Activated naive CD4-positive, alpha-beta T cell treated with anti-CD3 and anti-CD28 coated beads for 36 hours (primary cell): ENCODE measurements at regions not wholly inside any gene's neighbourhood (a gene's known extent, or its start where the extent isn't known, plus 50 kb on each side); places are given as distances from the start of the nearest gene placed in this dataset.

Experiments used
- CTCF ChIA-PET: fragments of 350-600 bp; sonication (Branson Sonifier 250); formaldehyde crosslinking; loops from one replicate; lab custom pipeline; 2021; ENCODE audit warnings: antibody characterized with exemption; lab: Charles Lee
- DNase-seq: peaks from one replicate; pipeline ENCODE4 v3.0.0-alpha.2; 2020
- H3K27ac Mint-ChIP-seq: one replicate; pipeline ENCODE4 v1.8.0; 2021; ENCODE audit warnings: mild to moderate bottlenecking, mixed read lengths
- H3K27me3 Mint-ChIP-seq: one replicate; pipeline ENCODE4 v1.8.0; 2021; ENCODE audit warnings: low read depth, mixed read lengths
- H3K36me3 Mint-ChIP-seq: one replicate; pipeline ENCODE4 v1.8.0; 2021; ENCODE audit warnings: low read depth, mixed read lengths
- H3K4me1 Mint-ChIP-seq: one replicate; pipeline ENCODE4 v1.8.0; 2021; ENCODE audit warnings: low read depth, mixed read lengths
- H3K4me3 Mint-ChIP-seq: one replicate; pipeline ENCODE4 v1.8.0; 2021; ENCODE audit warnings: mild to moderate bottlenecking, moderate library complexity, mixed read lengths
- H3K9me3 Mint-ChIP-seq: one replicate; pipeline ENCODE4 v1.8.0; 2021; ENCODE audit warnings: mixed read lengths
- intact Hi-C: fragments of 100-400 bp; cut with micrococcal nuclease; formaldehyde crosslinking; loops from one replicate; pipeline ENCODE4 v1.15.1; 2023

- peaks cover 4% of the 10 kb centered on the region for H3K4me1 Mint-ChIP-seq
- no peak overlapping the region for H3K4me3 Mint-ChIP-seq
- H3K27ac Mint-ChIP-seq = no peak overlapping the region
- intact Hi-C loops = loop anchor here (1.0 to 5.0 kb wide), 2 partner anchors 32 to 268 kb away; no protein-coding TSS in a partner anchor
- DNase-seq = no peak
- H3K36me3 Mint-ChIP-seq = peaks cover 5% of the 10 kb centered on the region
- no peaks in the 10 kb centered on the region for H3K27me3 Mint-ChIP-seq
- CTCF ChIA-PET = interaction anchor here (0.6 kb wide), 1 partner anchor 252 kb away, joined by 4 read pairs; no protein-coding TSS in a partner anchor
- peaks cover 11% of the 10 kb centered on the region for H3K9me3 Mint-ChIP-seq
These were observed 221.7 kb upstream of the CMC1 start for GRCh38 chr3:28019740-28020139.

DNA sequence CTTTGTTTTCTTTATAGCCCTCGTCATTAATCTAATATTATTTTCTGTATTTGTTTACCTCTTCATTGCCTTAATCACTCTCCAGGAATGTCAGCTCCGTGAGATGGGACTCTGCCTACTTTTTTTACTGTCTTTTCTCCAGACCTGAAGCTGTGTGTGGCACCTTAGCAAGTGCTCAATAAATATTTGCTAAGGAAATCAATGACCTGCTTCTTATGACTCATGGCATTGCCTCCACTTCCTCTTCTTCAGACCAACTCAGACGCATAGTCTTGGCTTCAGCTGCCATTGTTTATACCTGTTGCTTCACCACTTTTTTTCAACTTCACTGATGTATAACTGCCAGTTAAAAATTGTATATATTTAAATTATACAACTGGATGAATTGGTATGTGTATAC lies 218.5 kb upstream of the CMC1 start:
- no peaks in the 10 kb centered on the region for H3K27me3 Mint-ChIP-seq
- peaks cover 24% of the 10 kb centered on the region for H3K9me3 Mint-ChIP-seq
- no peak overlapping the region for H3K27ac Mint-ChIP-seq
- no peak for DNase-seq
- H3K36me3 Mint-ChIP-seq = peaks cover 10% of the 10 kb centered on the region
- H3K4me1 Mint-ChIP-seq = peaks cover 4% of the 10 kb centered on the region
- intact Hi-C loops = no loop called here
- CTCF ChIA-PET = no interaction called here
- no peak overlapping the region for H3K4me3 Mint-ChIP-seq

DNA sequence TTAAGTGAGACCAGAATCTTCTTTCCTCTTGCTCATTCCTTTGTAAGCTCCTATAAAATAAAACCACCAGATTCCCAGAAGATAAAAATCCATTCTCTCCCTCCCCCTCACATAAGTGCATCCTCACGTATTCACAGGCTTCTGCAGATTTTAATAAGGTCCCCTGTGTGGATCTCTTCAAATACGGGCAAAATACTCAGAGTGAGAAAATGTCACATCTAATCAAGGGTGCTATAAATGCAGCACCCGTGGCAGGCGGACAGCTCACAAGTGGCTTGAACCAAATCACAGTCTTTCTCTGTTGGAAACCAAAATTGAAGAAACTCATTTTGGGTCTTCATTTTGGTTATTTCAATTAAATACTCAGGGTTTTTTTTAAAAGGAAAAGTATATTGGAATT lies 212.9 kb upstream of the CMC1 start:
- intact Hi-C loops = no loop called here
- Mint-ChIP-seq H3K27ac (no peak overlapping the region), H3K4me1 (peaks cover 3% of the 10 kb centered on the region), H3K27me3 (no peaks in the 10 kb centered on the region), H3K9me3 (peaks cover 32% of the 10 kb centered on the region), H3K4me3 (no peak overlapping the region), H3K36me3 (peaks cover 17% of the 10 kb centered on the region)
- no peak for DNase-seq
- CTCF ChIA-PET = no interaction called here

DNA sequence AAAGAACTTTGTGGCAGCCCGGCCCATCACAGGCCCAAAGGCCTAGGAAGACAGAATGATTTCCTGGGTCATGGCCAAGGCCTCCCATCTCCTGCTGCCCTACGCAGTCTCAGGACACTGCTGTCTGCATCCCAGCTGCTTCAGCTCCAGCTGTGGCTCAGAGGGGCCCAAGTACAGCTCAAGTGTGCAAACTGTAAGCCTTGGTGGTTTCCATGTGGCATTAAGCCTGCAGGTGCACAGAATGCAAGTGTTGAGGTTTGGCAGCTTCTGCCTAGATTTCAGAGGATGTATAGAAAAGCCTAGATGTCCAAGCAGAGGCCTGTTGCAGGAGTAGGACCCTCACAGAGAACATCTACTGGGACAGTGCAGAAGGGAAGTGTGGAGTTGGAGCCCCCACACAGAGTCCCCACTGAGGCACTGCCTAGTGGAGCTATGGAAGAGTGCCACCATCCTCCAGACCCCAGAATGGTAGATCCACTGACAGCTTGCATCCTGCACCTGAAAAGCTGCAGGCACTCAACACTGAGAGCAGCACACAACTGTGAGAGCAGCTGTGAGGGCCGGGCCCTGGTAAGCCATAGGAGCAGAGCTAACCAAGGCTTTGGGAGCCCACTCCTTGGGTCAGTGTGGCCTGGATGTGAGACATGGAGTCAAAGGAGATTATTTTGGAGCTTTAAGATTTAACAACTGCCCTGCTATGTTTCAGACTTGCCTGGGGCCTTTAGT lies 208.2 kb upstream of the CMC1 start:
- Mint-ChIP-seq H3K4me3 (no peak overlapping the region), H3K9me3 (peaks cover 18% of the 10 kb centered on the region), H3K27ac (no peak overlapping the region), H3K27me3 (no peaks in the 10 kb centered on the region), H3K4me1 (peaks cover 3% of the 10 kb centered on the region), H3K36me3 (peaks cover 9% of the 10 kb centered on the region)
- CTCF ChIA-PET = no interaction called here
- intact Hi-C loops = no loop called here
- DNase-seq = no peak

DNA sequence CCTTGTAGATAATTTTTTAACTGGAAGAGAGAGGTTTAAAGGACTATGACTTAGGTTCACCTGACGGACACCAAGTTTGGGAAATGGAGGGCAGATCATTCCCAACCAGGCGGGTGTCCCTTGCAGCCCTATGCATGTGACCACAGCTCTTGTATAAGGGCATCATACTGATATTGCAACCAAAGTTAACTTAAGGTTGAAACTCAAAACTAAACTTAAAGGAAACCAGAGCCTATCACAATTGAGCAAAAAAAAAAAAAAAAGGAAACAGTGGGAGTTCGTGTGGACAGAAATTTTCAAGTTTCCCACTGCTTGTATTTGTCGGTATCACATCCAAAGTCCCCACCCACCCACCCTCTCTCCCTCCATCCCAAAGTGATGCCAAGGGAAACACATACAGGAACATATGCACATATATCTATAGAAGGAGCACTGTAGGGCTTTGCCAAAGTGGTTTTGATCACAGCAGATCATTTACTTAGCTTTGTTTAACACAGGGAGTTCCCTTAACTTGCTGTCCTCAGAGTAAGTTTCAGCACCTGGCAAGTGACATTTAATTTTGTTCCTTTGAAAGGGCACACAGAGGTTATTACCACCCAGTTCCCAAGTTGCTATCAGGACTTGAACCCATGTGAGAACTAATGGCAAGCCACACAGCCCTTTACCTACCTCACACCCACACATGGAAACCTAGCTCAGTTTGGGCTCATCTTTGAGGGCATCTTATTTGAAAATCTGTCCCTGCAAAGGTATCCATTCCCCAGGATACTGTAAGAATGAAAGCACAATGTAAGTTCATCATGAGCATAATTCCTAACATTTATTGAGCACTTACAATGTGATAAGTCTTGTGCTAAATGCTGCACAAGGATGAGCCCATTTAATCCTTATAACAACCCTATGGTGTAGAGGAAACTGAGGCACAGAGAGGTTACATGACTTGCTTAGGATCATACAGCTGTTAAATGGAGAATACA lies 204.5 kb upstream of the CMC1 start:
- Mint-ChIP-seq H3K27me3 (no peaks in the 10 kb centered on the region), H3K36me3 (peaks cover 8% of the 10 kb centered on the region), H3K27ac (no peak overlapping the region), H3K9me3 (peaks cover 15% of the 10 kb centered on the region), H3K4me3 (no peak overlapping the region), H3K4me1 (no peaks in the 10 kb centered on the region)
- CTCF ChIA-PET = no interaction called here
- intact Hi-C loops = no loop called here
- DNase-seq = no peak

GRCh38 chr3:28039234-28039633 lies 202.2 kb upstream of the CMC1 start:
- Mint-ChIP-seq H3K36me3 (no peaks in the 10 kb centered on the region), H3K4me3 (no peak overlapping the region), H3K4me1 (no peaks in the 10 kb centered on the region), H3K9me3 (no peaks in the 10 kb centered on the region), H3K27me3 (no peaks in the 10 kb centered on the region), H3K27ac (no peak overlapping the region)
- CTCF ChIA-PET = no interaction called here
- no peak for DNase-seq
- intact Hi-C loops = no loop called here

DNA sequence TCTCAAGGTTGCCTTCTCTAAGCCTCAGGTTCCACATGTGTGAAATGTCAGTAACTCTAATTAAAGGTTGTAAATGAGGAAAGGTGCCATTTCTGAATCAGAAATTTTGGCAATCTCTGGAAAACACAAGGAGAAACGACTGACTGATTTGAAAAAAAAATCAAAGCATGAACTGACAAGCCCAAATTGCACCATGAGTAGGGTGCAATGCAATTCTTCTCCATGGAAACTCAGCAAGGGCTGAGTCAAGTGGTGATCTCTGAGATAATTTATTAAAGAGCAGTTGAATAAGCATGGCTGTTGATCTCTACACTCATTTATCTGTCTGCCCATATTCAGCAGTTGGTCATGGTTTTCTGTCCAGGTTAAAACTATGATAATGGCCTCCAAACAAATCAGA lies 201.6 kb upstream of the CMC1 start:
- Mint-ChIP-seq H3K9me3 (no peaks in the 10 kb centered on the region), H3K36me3 (no peaks in the 10 kb centered on the region), H3K4me1 (no peaks in the 10 kb centered on the region), H3K27me3 (no peaks in the 10 kb centered on the region), H3K4me3 (no peak overlapping the region), H3K27ac (no peak overlapping the region)
- intact Hi-C loops = no loop called here
- no peak for DNase-seq
- CTCF ChIA-PET = no interaction called here

- H3K4me1 Mint-ChIP-seq = no peaks in the 10 kb centered on the region
- no peaks in the 10 kb centered on the region for H3K36me3 Mint-ChIP-seq
- DNase-seq = no peak
- CTCF ChIA-PET = no interaction called here
- H3K27ac Mint-ChIP-seq = no peak overlapping the region
- no peaks in the 10 kb centered on the region for H3K27me3 Mint-ChIP-seq
- intact Hi-C loops = no loop called here
- H3K4me3 Mint-ChIP-seq = no peak overlapping the region
- H3K9me3 Mint-ChIP-seq = no peaks in the 10 kb centered on the region
These were observed 199.3 kb upstream of the CMC1 start for GRCh38 chr3:28042095-28042635.

DNA sequence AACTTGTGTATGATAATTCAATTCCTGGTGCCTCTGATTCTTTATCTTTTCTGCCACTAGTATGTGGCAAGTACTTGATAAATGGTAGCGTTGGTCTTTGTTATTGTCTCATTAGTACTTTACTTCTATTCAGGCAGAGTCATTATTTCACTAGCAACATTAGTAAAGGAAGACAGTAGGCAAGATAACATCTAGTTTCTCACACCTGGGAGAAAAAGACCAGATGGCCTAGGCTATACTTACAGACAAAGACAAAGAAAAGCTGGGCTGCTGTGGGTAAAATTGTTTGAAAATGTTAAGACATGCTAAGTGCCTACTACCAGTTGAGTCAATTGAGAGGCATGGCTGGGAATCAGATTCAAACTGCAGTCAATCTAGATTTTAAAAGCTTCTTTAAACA lies 198.7 kb upstream of the CMC1 start:
- no peak for DNase-seq
- CTCF ChIA-PET = no interaction called here
- no peak overlapping the region for H3K27ac Mint-ChIP-seq
- intact Hi-C loops = no loop called here
- no peaks in the 10 kb centered on the region for H3K27me3 Mint-ChIP-seq
- H3K9me3 Mint-ChIP-seq = no peaks in the 10 kb centered on the region
- no peak overlapping the region for H3K4me3 Mint-ChIP-seq
- no peaks in the 10 kb centered on the region for H3K36me3 Mint-ChIP-seq
- no peaks in the 10 kb centered on the region for H3K4me1 Mint-ChIP-seq

DNA sequence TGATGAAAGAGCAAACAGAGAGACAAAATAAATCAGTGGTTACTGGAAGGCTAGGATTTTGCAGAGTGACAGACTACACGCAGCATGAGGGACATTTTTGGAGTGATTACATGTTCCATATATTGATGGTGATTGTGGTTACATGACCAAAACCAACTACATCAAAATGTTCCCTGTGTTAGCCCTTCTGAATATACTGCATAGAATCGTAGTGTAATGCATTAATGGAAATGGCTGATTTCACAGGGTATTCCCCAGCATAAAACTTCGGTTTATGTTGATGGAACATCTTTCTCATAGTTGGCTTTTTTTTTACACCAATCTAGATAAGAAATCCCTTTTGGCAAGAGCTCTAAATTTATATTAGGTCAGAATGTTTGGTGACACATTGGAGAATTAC lies 191.3 kb upstream of the CMC1 start:
- DNase-seq = no peak
- Mint-ChIP-seq H3K4me1 (peaks cover 19% of the 10 kb centered on the region), H3K27me3 (no peaks in the 10 kb centered on the region), H3K36me3 (no peaks in the 10 kb centered on the region), H3K9me3 (no peaks in the 10 kb centered on the region), H3K4me3 (no peak overlapping the region), H3K27ac (no peak overlapping the region)
- intact Hi-C loops = loop anchor here (2.0 to 10.0 kb wide), 5 partner anchors 149 to 1135 kb away; partner anchors contain the start of gene EOMES
- CTCF ChIA-PET = no interaction called here

DNA sequence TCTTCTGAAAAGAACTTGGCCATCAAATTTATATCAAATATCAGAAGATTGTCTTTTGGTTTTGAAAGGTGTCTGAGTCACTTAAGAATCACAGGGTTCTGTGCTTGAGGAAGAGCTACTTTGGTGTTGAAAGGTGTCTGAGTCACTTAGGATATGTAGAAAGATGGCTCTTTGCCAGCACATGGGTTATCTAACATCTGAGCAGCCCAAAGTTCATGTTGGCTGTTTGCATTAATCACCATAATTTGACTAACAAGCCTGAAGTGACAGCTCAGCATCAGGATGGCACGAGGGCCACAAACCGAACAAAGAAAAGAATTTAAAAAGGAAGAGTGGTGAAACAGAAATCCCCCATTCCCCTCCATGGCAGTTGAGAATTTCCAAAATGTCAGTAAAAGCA lies 190.5 kb upstream of the CMC1 start:
- intact Hi-C loops = loop anchor here (1.0 to 10.0 kb wide), 9 partner anchors 32 to 1134 kb away; partner anchors contain the start of genes CMC1 and EOMES
- no peaks in the 10 kb centered on the region for H3K36me3 Mint-ChIP-seq
- H3K27me3 Mint-ChIP-seq = peaks cover 6% of the 10 kb centered on the region
- H3K27ac Mint-ChIP-seq = no peak overlapping the region
- CTCF ChIA-PET = no interaction called here
- H3K9me3 Mint-ChIP-seq = no peaks in the 10 kb centered on the region
- H3K4me1 Mint-ChIP-seq = peaks cover 19% of the 10 kb centered on the region
- DNase-seq = peak; percentile 68
- no peak overlapping the region for H3K4me3 Mint-ChIP-seq

GRCh38 chr3:28053759-28054158 lies 187.7 kb upstream of the CMC1 start:
- Mint-ChIP-seq H3K27me3 (peaks cover 16% of the 10 kb centered on the region), H3K4me3 (no peak overlapping the region), H3K9me3 (no peaks in the 10 kb centered on the region), H3K4me1 (peaks cover 19% of the 10 kb centered on the region), H3K27ac (no peak overlapping the region), H3K36me3 (no peaks in the 10 kb centered on the region)
- CTCF ChIA-PET = interaction anchor here (0.7 kb wide), 1 partner anchor 73 kb away, joined by 3 read pairs; no protein-coding TSS in a partner anchor
- intact Hi-C loops = loop anchor here (1.0 to 10.0 kb wide), 3 partner anchors 93 to 1131 kb away; no protein-coding TSS in a partner anchor
- peak; percentile 57 for DNase-seq
